Umbilical cord (tissue), 1 donor: ENCODE measurements at regions not wholly inside any gene's neighbourhood (a gene's known extent, or its start where the extent isn't known, plus 50 kb on each side); places are given as distances from the start of the nearest gene placed in this dataset.
"Not testable (repeated sequence)": the region's sequence is repeated elsewhere in the genome, so short reads cannot be mapped to it uniquely, and the experiment has no call there.

Experiments used
- DNase-seq: peaks from one replicate; pipeline ENCODE4 v3.0.0-alpha.2; 2015; ENCODE audit warnings: low spot score

- DNase-seq = no peak
Measured at GRCh38 chr3:157920822-157921700, 185.2 kb downstream of the SHOX2 start.

- no peak for DNase-seq
Measured at GRCh38 chr3:157919319-157919887, 186.8 kb downstream of the SHOX2 start.

- DNase-seq = no peak
Measured at GRCh38 chr3:157918402-157918801, 187.8 kb downstream of the SHOX2 start.

GRCh38 chr3:157916672-157917071 is 189.5 kb downstream of the SHOX2 start:
- no peak for DNase-seq

GRCh38 chr3:157914882-157915281 is 191.3 kb downstream of the SHOX2 start:
- DNase-seq = no peak

GRCh38 chr3:157913741-157914150 is 192.5 kb downstream of the SHOX2 start:
- peak; percentile 3 for DNase-seq

- no peak for DNase-seq
Measured at GRCh38 chr3:157912514-157913451, 193.4 kb downstream of the SHOX2 start.

GRCh38 chr3:157906627-157907026 is 199.6 kb downstream of the SHOX2 start:
- no peak for DNase-seq

- no peak for DNase-seq
Measured at GRCh38 chr3:157905885-157906284, 200.3 kb downstream of the SHOX2 start.

GRCh38 chr3:157902680-157903079 is 203.5 kb downstream of the SHOX2 start:
- DNase-seq = not testable (repeated sequence)

- DNase-seq = no peak
Measured at GRCh38 chr3:157888040-157888439, 218.2 kb downstream of the SHOX2 start.

- no peak for DNase-seq
Measured at GRCh38 chr3:157876556-157876955, 229.7 kb downstream of the SHOX2 start.

GRCh38 chr3:157872902-157873301 is 233.3 kb downstream of the SHOX2 start:
- no peak for DNase-seq

- no peak for DNase-seq
Measured at GRCh38 chr3:157871838-157872460, 234.3 kb downstream of the SHOX2 start.

GRCh38 chr3:157871248-157871647 is 235.0 kb downstream of the SHOX2 start:
- DNase-seq = no peak

- no peak for DNase-seq
Measured at GRCh38 chr3:157868946-157869345, 237.3 kb downstream of the SHOX2 start.

GRCh38 chr3:157868196-157868595 is 238.0 kb downstream of the SHOX2 start:
- DNase-seq = peak; percentile 21

- DNase-seq = no peak
Measured at GRCh38 chr3:157865352-157866000, 240.7 kb downstream of the SHOX2 start.

- no peak for DNase-seq
Measured at GRCh38 chr3:157861076-157861765, 245.0 kb downstream of the SHOX2 start.

- DNase-seq = no peak
Measured at GRCh38 chr3:157859541-157859940, 246.7 kb downstream of the SHOX2 start.
